Transverse colon (tissue), 3 donors: ENCODE measurements at regions not wholly inside any gene's neighbourhood (a gene's known extent, or its start where the extent isn't known, plus 50 kb on each side); places are given as distances from the start of the nearest gene placed in this dataset.

Experiments used
- CTCF ChIP-seq, 5 experiments: fragments of 200-600 bp in 3 of 5; fragments of 450-650 bp in 2 of 5; sonication (generic) in 3 of 5; IDR thresholded peaks; 1 replicate in 2 of 5; 2 replicates in 3 of 5; pipeline ENCODE4 v1.5.1; 2016 to 2017; ENCODE audit warnings: antibody characterized with exemption in 5 of 5, inconsistent platforms in 3 of 5, mild to moderate bottlenecking in 2 of 5, moderate library complexity in 1 of 5
- POLR2A ChIP-seq: fragments of 450-650 bp; IDR thresholded peaks from one replicate; pipeline ENCODE4 v1.6.1; 2016; ENCODE audit warnings: antibody characterized with exemption, mild to moderate bottlenecking, moderate library complexity

GRCh38 chr13:64506246-64506645 is 2723.9 kb downstream of the PCDH9 start:
- TF ChIP-seq CTCF (IDR thresholded peaks at IDR 0.05) (no peak), POLR2A (no peak)
